RWPE2 (cell line): ENCODE measurements at regions not wholly inside any gene's neighbourhood (a gene's known extent, or its start where the extent isn't known, plus 50 kb on each side); places are given as distances from the start of the nearest gene placed in this dataset.

Source experiments
- ATAC-seq: fragments of 200-7000 bp; cut with Tn5 transposase; 3 replicates; pipeline ENCODE4 v1.9.1; 2021; ENCODE audit warnings: low read depth
- DNase-seq: peaks from one replicate; pipeline ENCODE4 v3.0.0-alpha.2; 2020; ENCODE audit warnings: low spot score
- H3K27ac ChIP-seq: fragments of 450-650 bp; 2 replicates; pipeline ENCODE4 v1.5.1; 2017; ENCODE audit warnings: mild to moderate bottlenecking; ENCODE audit not compliant: poor library complexity, severe bottlenecking
- H3K27me3 ChIP-seq: fragments of 250-450 bp; sonication (Bioruptor Pico); 2 replicates; pipeline ENCODE4 v1.5.1; 2021; ENCODE audit warnings: mild to moderate bottlenecking, moderate library complexity; ENCODE audit not compliant: insufficient read depth, poor library complexity, severe bottlenecking
- H3K36me3 ChIP-seq: fragments of 250-450 bp; sonication (Bioruptor Pico); 2 replicates; pipeline ENCODE4 v1.5.1; 2020; ENCODE audit warnings: low read depth, mild to moderate bottlenecking, moderate library complexity
- H3K4me1 ChIP-seq: fragments of 250-450 bp; sonication (Bioruptor Pico); 2 replicates; pipeline ENCODE4 v1.5.1; 2021; ENCODE audit warnings: mild to moderate bottlenecking, moderate library complexity; ENCODE audit not compliant: insufficient read depth, poor library complexity, severe bottlenecking
- H3K4me3 ChIP-seq: fragments of 250-450 bp; sonication (Bioruptor Pico); 2 replicates; pipeline ENCODE4 v1.5.1; 2021; ENCODE audit warnings: mild to moderate bottlenecking, moderate library complexity; ENCODE audit not compliant: severe bottlenecking
- H3K9me3 ChIP-seq: fragments of 250-450 bp; sonication (Bioruptor Pico); 2 replicates; pipeline ENCODE4 v1.5.1; 2021; ENCODE audit warnings: mild to moderate bottlenecking, moderate library complexity; ENCODE audit not compliant: severe bottlenecking
- CTCF ChIP-seq: fragments of 450-650 bp; IDR thresholded peaks from one replicate; pipeline ENCODE4 v1.5.1; 2017; ENCODE audit warnings: mild to moderate bottlenecking, moderate library complexity; ENCODE audit not compliant: poor library complexity, severe bottlenecking

DNA sequence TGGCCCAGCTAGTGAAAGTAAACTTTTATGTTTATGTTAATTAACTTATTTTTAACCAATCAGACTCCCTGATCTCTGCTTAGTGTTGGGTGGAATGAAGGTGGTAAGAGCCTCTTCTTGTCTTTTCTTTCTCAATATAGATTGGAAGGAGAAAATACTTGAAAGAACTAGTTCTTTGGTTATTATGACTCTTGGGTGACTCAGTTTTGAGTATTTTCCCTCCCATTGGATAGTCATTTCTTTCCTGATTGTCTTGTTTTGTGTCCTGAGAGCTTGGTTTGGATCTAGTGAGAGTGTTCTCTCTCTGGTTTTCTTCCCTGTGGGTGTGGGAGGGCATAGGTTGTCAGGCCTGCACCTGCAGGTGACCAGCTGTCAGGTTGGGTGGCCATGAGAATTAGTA, 172.0 kb upstream of the GLRA2 start:
- H3K9me3 ChIP-seq = no peaks in the 10 kb centered on the region
- H3K4me1 ChIP-seq = peaks cover 17% of the 10 kb centered on the region
- peak; percentile 36; the same call in 2 of the 3 replicates for ATAC-seq
- no peak overlapping the region for H3K4me3 ChIP-seq
- TF ChIP-seq CTCF = no peak
- no peaks in the 10 kb centered on the region for H3K27me3 ChIP-seq
- H3K36me3 ChIP-seq = no peaks in the 10 kb centered on the region
- DNase-seq = no peak
- peak overlapping the region; percentile 34 for H3K27ac ChIP-seq

- TF ChIP-seq CTCF = no peak
Observed at GRCh38 chrX:14356401-14356800, 172.9 kb upstream of the GLRA2 start.

DNA sequence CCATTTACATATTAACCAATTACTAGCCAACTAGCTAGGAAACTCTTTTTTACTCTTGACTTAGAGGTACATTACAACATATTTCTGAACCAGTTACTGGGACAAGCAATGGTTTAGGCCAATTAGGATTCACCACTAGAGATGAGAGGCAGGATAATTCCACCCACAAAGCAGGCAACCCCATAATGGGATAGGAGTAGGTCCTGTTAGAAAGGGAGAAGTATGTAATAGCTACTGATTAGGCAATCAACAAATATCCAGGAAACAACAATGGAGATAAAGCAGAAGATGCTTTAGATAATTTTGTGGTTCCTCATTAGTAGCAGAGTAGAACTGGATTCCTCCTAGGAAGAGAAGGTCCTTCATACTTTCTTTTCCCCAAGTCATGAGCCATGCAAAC, 173.8 kb upstream of the GLRA2 start:
- Histone ChIP-seq H3K9me3 (no peaks in the 10 kb centered on the region), H3K27ac (no peak overlapping the region), H3K4me3 (no peak overlapping the region), H3K36me3 (no peaks in the 10 kb centered on the region), H3K27me3 (no peaks in the 10 kb centered on the region), H3K4me1 (peaks cover 17% of the 10 kb centered on the region)
- ATAC-seq (no peak), DNase-seq (no peak)
- no peak for TF ChIP-seq CTCF

More at GRCh38 chrX:14356401-14356800, 172.9 kb upstream of the GLRA2 start:
- ATAC-seq (peak; percentile 68), DNase-seq (no peak)
- H3K9me3 ChIP-seq = no peaks in the 10 kb centered on the region
- peak overlapping the region; percentile 34 for H3K27ac ChIP-seq
- no peaks in the 10 kb centered on the region for H3K27me3 ChIP-seq
- H3K36me3 ChIP-seq = no peaks in the 10 kb centered on the region
- peaks cover 17% of the 10 kb centered on the region for H3K4me1 ChIP-seq
- no peak overlapping the region for H3K4me3 ChIP-seq

- DNase-seq = no peak
Observed at GRCh38 chrX:14354521-14354920, 174.8 kb upstream of the GLRA2 start.

GRCh38 chrX:14352511-14352910, 176.8 kb upstream of the GLRA2 start:
- peaks cover 16% of the 10 kb centered on the region for H3K4me1 ChIP-seq
- ATAC-seq = no peak
- no peaks in the 10 kb centered on the region for H3K36me3 ChIP-seq
- no peak for TF ChIP-seq CTCF
- no peaks in the 10 kb centered on the region for H3K9me3 ChIP-seq
- no peak overlapping the region for H3K4me3 ChIP-seq
- H3K27me3 ChIP-seq = no peaks in the 10 kb centered on the region
- no peak for DNase-seq
- H3K27ac ChIP-seq = no peak overlapping the region

More at GRCh38 chrX:14354521-14354920, 174.8 kb upstream of the GLRA2 start:
- H3K4me3 ChIP-seq = no peak overlapping the region
- no peaks in the 10 kb centered on the region for H3K27me3 ChIP-seq
- peaks cover 17% of the 10 kb centered on the region for H3K4me1 ChIP-seq
- no peak for ATAC-seq
- no peak for TF ChIP-seq CTCF
- no peaks in the 10 kb centered on the region for H3K36me3 ChIP-seq
- no peaks in the 10 kb centered on the region for H3K9me3 ChIP-seq
- H3K27ac ChIP-seq = no peak overlapping the region
